ENCODE measurements at regions not wholly inside any gene's neighbourhood (a gene's known extent, or its start where the extent isn't known, plus 50 kb on each side); places are given as distances from the start of the nearest gene placed in this dataset.

DNA sequence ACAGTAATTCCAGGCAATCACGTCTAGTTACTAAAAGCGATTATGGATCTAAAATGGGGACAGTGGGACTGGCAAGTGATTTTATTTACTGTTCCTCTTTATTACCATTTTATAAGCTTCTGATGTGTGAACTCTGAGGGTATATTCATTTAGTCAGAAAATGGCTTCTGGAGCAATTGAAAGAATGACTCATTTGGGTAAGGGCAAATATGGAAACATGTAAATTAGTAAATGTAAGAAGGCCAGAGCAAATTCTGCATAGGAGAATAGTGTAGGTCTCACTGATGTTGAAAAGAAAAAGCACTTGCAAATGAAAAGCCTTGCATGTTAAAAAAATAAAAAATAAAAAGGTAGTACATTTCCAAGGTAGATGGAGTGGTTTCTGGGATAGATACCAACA lies 262.2 kb downstream of the KLF5 start:
- TF ChIP-seq, protein P1, sequence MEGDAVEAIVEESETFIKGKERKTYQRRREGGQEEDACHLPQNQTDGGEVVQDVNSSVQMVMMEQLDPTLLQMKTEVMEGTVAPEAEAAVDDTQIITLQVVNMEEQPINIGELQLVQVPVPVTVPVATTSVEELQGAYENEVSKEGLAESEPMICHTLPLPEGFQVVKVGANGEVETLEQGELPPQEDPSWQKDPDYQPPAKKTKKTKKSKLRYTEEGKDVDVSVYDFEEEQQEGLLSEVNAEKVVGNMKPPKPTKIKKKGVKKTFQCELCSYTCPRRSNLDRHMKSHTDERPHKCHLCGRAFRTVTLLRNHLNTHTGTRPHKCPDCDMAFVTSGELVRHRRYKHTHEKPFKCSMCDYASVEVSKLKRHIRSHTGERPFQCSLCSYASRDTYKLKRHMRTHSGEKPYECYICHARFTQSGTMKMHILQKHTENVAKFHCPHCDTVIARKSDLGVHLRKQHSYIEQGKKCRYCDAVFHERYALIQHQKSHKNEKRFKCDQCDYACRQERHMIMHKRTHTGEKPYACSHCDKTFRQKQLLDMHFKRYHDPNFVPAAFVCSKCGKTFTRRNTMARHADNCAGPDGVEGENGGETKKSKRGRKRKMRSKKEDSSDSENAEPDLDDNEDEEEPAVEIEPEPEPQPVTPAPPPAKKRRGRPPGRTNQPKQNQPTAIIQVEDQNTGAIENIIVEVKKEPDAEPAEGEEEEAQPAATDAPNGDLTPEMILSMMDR (IDR thresholded peaks at IDR 0.05; ENCODE audit: poor library complexity, severe bottlenecking) = no peak
- no peak for TF ChIP-seq EP300 (conservative IDR thresholded peaks at IDR 0.05; ENCODE audit: poor library complexity, severe bottlenecking)
- no peak for TF ChIP-seq EZH2 (IDR thresholded peaks at IDR 0.05; ENCODE audit: borderline replicate concordance, insufficient read depth, low read length, poor library complexity, severe bottlenecking)
- no peak for TF ChIP-seq MXI1 (conservative IDR thresholded peaks at IDR 0.05; ENCODE audit: poor library complexity, severe bottlenecking)
- TF ChIP-seq, protein P2, sequence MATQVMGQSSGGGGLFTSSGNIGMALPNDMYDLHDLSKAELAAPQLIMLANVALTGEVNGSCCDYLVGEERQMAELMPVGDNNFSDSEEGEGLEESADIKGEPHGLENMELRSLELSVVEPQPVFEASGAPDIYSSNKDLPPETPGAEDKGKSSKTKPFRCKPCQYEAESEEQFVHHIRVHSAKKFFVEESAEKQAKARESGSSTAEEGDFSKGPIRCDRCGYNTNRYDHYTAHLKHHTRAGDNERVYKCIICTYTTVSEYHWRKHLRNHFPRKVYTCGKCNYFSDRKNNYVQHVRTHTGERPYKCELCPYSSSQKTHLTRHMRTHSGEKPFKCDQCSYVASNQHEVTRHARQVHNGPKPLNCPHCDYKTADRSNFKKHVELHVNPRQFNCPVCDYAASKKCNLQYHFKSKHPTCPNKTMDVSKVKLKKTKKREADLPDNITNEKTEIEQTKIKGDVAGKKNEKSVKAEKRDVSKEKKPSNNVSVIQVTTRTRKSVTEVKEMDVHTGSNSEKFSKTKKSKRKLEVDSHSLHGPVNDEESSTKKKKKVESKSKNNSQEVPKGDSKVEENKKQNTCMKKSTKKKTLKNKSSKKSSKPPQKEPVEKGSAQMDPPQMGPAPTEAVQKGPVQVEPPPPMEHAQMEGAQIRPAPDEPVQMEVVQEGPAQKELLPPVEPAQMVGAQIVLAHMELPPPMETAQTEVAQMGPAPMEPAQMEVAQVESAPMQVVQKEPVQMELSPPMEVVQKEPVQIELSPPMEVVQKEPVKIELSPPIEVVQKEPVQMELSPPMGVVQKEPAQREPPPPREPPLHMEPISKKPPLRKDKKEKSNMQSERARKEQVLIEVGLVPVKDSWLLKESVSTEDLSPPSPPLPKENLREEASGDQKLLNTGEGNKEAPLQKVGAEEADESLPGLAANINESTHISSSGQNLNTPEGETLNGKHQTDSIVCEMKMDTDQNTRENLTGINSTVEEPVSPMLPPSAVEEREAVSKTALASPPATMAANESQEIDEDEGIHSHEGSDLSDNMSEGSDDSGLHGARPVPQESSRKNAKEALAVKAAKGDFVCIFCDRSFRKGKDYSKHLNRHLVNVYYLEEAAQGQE (IDR thresholded peaks at IDR 0.05; ENCODE audit: borderline replicate concordance) = no peak
- TF ChIP-seq POLR2AphosphoS5 (IDR thresholded peaks at IDR 0.05) = no peak
- TF ChIP-seq TAF1 (IDR thresholded peaks at IDR 0.05; ENCODE audit: low read depth) = no peak
- no peak for TF ChIP-seq SMC3 (conservative IDR thresholded peaks at IDR 0.05; ENCODE audit: poor library complexity)
- TF ChIP-seq RAD21 (conservative IDR thresholded peaks at IDR 0.05) = no peak

Data from neural cell (in vitro differentiated cells).